ENCODE measurements at regions not wholly inside any gene's neighbourhood (a gene's known extent, or its start where the extent isn't known, plus 50 kb on each side); places are given as distances from the start of the nearest gene placed in this dataset.

GRCh38 chr1:58305622-58306021 is 240.9 kb downstream of the OMA1 start:
- CTCF ChIA-PET (ENCODE audit: low intra/inter-chr PET ratio), result no interaction called here
- no peaks in the 10 kb centered on the region for H3K27me3 ChIP-seq (ENCODE audit: control insufficient read depth in 2 of 2, insufficient read depth in 2 of 2, low read length in 2 of 2)
- no peak overlapping the region for H2AFZ ChIP-seq (ENCODE audit: low read depth, low read length)
- WGBS (ENCODE audit: insufficient coverage, low coverage, missing lambda C conversion rate), result 0% methylated on average over 1 of the region's 1 CpG
- in situ Hi-C loops (cut with MboI), result no loop called here
- intact Hi-C loops (cut with micrococcal nuclease), result no loop called here
- no peak for DNase-seq (ENCODE audit: extremely low read depth in 1 of 4, low spot score in 3 of 4)
- no peaks in the 10 kb centered on the region for H3K4me1 ChIP-seq (replicated peaks in 1 of 2; ENCODE audit: control insufficient read depth in 2 of 2, insufficient read depth in 2 of 2, low read length in 2 of 2)
- H3K36me3 ChIP-seq (ENCODE audit: control insufficient read depth, insufficient read depth, low read length), result no peaks in the 10 kb centered on the region
- FAIRE-seq, result no peak
- no peaks in the 10 kb centered on the region; the same call in 1 of the 2 replicates for H4K20me1 ChIP-seq (replicated peaks; ENCODE audit: control insufficient read depth, insufficient read depth, low read length)
- TF ChIP-seq RBM15 (IDR thresholded peaks at IDR 0.05; ENCODE audit: insufficient read depth, low read length), result no peak
- TF ChIP-seq ZNF518B (CRISPR knock-in tag; IDR thresholded peaks at IDR 0.05), result no peak
- TF ChIP-seq ARHGAP35 (IDR thresholded peaks at IDR 0.05; ENCODE audit: partially characterized antibody), result no peak
- TF ChIP-seq FIP1L1 (IDR thresholded peaks at IDR 0.05; ENCODE audit: low read depth, low read length, poor library complexity, severe bottlenecking), result no peak
- no peak for TF ChIP-seq ZMIZ1 (IDR thresholded peaks at IDR 0.05; ENCODE audit: low read depth in 2 of 2, low read length in 2 of 2)
- H3K9me1 ChIP-seq (ENCODE audit: control insufficient read depth, insufficient read depth, low read length), result no peaks in the 10 kb centered on the region
- no peak for ATAC-seq
- no TSS peak for BruUV-seq (replicated peaks)
- H3K9me3 ChIP-seq (replicated peaks; ENCODE audit: control insufficient read depth, insufficient read depth, low read depth, low read length), result no peaks in the 10 kb centered on the region
- no peak overlapping the region for H3K4me2 ChIP-seq (ENCODE audit: insufficient read depth, low read length)
- POLR2A ChIA-PET, result no interaction called here
- H3K9ac ChIP-seq (ENCODE audit: insufficient read depth in 1 of 2, low read depth in 2 of 2, low read length in 2 of 2), result no peak overlapping the region
- H3K79me2 ChIP-seq (ENCODE audit: control insufficient read depth, insufficient read depth, low read length), result no peaks in the 10 kb centered on the region
- H3K4me3 ChIP-seq, result no peak overlapping the region
- no peak overlapping the region for H3K27ac ChIP-seq (ENCODE audit: extremely low read depth, low read depth, low read length)

Measured in K562 (cell line).